SK-N-MC (cell line): ENCODE measurements at regions not wholly inside any gene's neighbourhood (a gene's known extent, or its start where the extent isn't known, plus 50 kb on each side); places are given as distances from the start of the nearest gene placed in this dataset.

Experiments
- EZH2 ChIP-seq: fragments of 200-600 bp; sonication (generic); IDR thresholded peaks from one replicate; pipeline ENCODE4 v1.6.1; 2017; ENCODE audit warnings: antibody characterized with exemption
- FOXP2 ChIP-seq: optimal IDR thresholded peaks from 2 replicates; pipeline ENCODE3; 2011; ENCODE audit warnings: mild to moderate bottlenecking, moderate library complexity; ENCODE audit not compliant: insufficient read depth; ENCODE audit errors: extremely low read length, control extremely low read depth
- POLR2AphosphoS5 ChIP-seq: IDR thresholded peaks from 2 replicates; pipeline ENCODE4 v1.6.1; 2012; ENCODE audit warnings: mild to moderate bottlenecking, low read depth, low read length, borderline replicate concordance

DNA sequence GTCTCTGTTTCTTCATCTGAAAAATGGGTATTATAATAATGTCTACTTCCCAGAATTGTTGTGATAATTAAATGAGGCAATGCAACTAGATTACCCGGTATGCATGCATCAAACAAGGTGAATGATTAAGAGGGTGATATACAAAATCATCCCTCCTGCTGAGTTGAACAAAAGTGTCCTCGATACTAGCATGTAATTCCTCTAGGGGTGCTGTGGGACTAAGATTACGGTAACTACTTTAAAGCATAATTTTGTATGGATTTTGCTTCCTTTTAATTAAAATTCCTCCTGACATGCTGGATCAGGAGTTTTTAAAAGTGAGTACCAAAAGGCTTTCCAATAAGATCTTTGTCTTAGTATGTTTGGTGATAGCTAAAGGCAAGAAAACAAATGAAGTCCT, 98.7 kb upstream of the PRMT6 start:
- TF ChIP-seq EZH2 (no peak), POLR2AphosphoS5 (no peak), FOXP2 (no peak)
